ENCODE measurements at regions not wholly inside any gene's neighbourhood (a gene's known extent, or its start where the extent isn't known, plus 50 kb on each side); places are given as distances from the start of the nearest gene placed in this dataset.

DNA sequence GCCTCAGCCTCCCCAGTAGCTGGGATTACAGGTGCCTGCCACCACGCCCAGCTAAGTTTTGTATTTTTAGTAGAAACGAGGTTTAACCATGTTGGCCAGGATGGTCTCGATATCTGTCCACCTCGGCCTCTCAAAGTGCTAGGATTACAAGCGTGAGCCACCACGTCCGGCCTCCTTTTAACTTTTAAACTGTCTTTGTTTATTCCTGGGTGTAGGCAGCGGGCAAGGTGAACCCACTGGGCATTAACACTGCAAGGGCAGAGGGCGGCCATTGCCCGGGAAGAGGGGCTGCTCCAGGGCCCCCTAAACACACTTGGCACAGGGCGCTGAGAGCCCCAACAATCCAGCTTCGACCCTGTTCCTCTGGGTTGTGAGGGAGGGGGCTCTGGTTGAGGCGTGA lies 693.6 kb downstream of the BRD1 start:
- ATAC-seq (ENCODE audit: low read depth) = no peak
- no peak overlapping the region for H3K27ac ChIP-seq (ENCODE audit: low read length in 2 of 2)
- TF ChIP-seq, protein P1, sequence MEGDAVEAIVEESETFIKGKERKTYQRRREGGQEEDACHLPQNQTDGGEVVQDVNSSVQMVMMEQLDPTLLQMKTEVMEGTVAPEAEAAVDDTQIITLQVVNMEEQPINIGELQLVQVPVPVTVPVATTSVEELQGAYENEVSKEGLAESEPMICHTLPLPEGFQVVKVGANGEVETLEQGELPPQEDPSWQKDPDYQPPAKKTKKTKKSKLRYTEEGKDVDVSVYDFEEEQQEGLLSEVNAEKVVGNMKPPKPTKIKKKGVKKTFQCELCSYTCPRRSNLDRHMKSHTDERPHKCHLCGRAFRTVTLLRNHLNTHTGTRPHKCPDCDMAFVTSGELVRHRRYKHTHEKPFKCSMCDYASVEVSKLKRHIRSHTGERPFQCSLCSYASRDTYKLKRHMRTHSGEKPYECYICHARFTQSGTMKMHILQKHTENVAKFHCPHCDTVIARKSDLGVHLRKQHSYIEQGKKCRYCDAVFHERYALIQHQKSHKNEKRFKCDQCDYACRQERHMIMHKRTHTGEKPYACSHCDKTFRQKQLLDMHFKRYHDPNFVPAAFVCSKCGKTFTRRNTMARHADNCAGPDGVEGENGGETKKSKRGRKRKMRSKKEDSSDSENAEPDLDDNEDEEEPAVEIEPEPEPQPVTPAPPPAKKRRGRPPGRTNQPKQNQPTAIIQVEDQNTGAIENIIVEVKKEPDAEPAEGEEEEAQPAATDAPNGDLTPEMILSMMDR (IDR thresholded peaks at IDR 0.05) = no peak
- TF ChIP-seq EZH2 (IDR thresholded peaks at IDR 0.05; ENCODE audit: borderline replicate concordance, insufficient read depth, low read depth, low read length, poor library complexity, severe bottlenecking) = no peak
- POLR2A ChIA-PET = no interaction called here
- H3K9ac ChIP-seq (ENCODE audit: low read length) = no peak overlapping the region
- no peaks in the 10 kb centered on the region for H3K9me3 ChIP-seq (ENCODE audit: control extremely low read depth in 1 of 3, control insufficient read depth in 2 of 3, insufficient read depth in 1 of 3, low read length in 2 of 3)
- Mint-ChIP-seq H3K27ac (no peak overlapping the region), H3K9me3 (ENCODE audit: insufficient read depth) (peaks cover 2% of the 10 kb centered on the region), H3K4me1 (no peaks in the 10 kb centered on the region), H3K4me3 (no peak overlapping the region), H3K27me3 (peaks cover 21% of the 10 kb centered on the region)
- no peaks in the 10 kb centered on the region for H3K36me3 ChIP-seq (replicated peaks in 1 of 2; ENCODE audit: control extremely low read depth in 1 of 2, control insufficient read depth in 1 of 2, extremely low read depth in 1 of 2, insufficient read depth in 2 of 2, low read length in 1 of 2)
- no peak overlapping the region for H3K4me3 ChIP-seq (ENCODE audit: control extremely low read depth in 1 of 5, extremely low read depth in 1 of 5, insufficient read depth in 1 of 5, low read depth in 2 of 5, low read length in 4 of 5)
- CTCF ChIA-PET = no interaction called here
- H3K27me3 ChIP-seq (replicated peaks in 1 of 4; ENCODE audit: control extremely low read depth in 1 of 4, control insufficient read depth in 3 of 4, insufficient read depth in 4 of 4, low read length in 3 of 4) = no peaks in the 10 kb centered on the region
- H3K4me1 ChIP-seq (ENCODE audit: control insufficient read depth in 2 of 2, insufficient read depth in 2 of 2, low read length in 2 of 2) = no peaks in the 10 kb centered on the region
- intact Hi-C loops (cut with micrococcal nuclease) = no loop called here
- no peak overlapping the region for H2AFZ ChIP-seq (ENCODE audit: insufficient read depth, low read depth, low read length, poor library complexity, severe bottlenecking)
- 90% methylated on average over 9 of the region's 13 CpGs for WGBS (ENCODE audit: insufficient coverage)
- no peak overlapping the region for H3K4me2 ChIP-seq (replicated peaks; ENCODE audit: low read depth, low read length, poor library complexity, severe bottlenecking)
- no peaks in the 10 kb centered on the region for H4K20me1 ChIP-seq (ENCODE audit: control insufficient read depth, insufficient read depth, low read length, poor library complexity, severe bottlenecking)
- H3K79me2 ChIP-seq (ENCODE audit: control insufficient read depth, insufficient read depth, low read length) = no peaks in the 10 kb centered on the region
- DNase-seq = no peak

DNA sequence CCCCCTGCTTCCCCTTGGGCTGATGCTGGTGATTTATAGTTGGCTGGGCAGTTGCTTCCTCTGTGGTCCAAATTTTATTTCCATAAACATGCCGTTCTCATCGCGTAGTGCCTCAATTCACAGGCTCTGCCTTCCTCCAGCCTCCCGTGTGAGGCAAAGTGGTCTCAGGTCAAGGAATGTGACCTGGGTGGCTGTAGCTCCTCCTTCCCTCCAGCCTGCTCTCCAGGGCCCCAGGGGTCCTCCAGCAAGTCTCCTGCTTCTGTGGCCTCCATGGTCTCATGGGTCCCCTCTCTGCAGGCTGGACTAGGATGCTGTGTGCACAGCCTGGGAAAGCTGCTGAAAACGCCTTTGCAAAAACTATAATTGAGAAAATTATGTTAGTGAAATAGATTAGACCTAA lies 694.1 kb downstream of the BRD1 start:
- no peak overlapping the region for H3K9ac ChIP-seq (ENCODE audit: low read length)
- no peak overlapping the region for H3K4me2 ChIP-seq (replicated peaks; ENCODE audit: low read depth, low read length, poor library complexity, severe bottlenecking)
- POLR2A ChIA-PET = no interaction called here
- ATAC-seq (ENCODE audit: low read depth) = no peak
- H3K27me3 Mint-ChIP-seq = peaks cover 16% of the 10 kb centered on the region
- no peak for DNase-seq
- no peak overlapping the region for H3K27ac ChIP-seq (ENCODE audit: low read length in 2 of 2)
- H3K36me3 ChIP-seq (replicated peaks in 1 of 2; ENCODE audit: control extremely low read depth in 1 of 2, control insufficient read depth in 1 of 2, extremely low read depth in 1 of 2, insufficient read depth in 2 of 2, low read length in 1 of 2) = no peaks in the 10 kb centered on the region
- H3K9me3 Mint-ChIP-seq (ENCODE audit: insufficient read depth) = peaks cover 2% of the 10 kb centered on the region
- TF ChIP-seq, protein P1 (IDR thresholded peaks at IDR 0.05) = no peak
- TF ChIP-seq EZH2 (IDR thresholded peaks at IDR 0.05; ENCODE audit: borderline replicate concordance, insufficient read depth, low read depth, low read length, poor library complexity, severe bottlenecking) = no peak
- intact Hi-C loops (cut with micrococcal nuclease) = no loop called here
- 15% methylated on average over 3 of the region's 5 CpGs for WGBS (ENCODE audit: insufficient coverage)
- H3K4me1 Mint-ChIP-seq = no peaks in the 10 kb centered on the region
- H3K4me1 ChIP-seq (ENCODE audit: control insufficient read depth in 2 of 2, insufficient read depth in 2 of 2, low read length in 2 of 2) = no peaks in the 10 kb centered on the region
- no peak overlapping the region for H3K4me3 Mint-ChIP-seq
- H3K4me3 ChIP-seq (ENCODE audit: control extremely low read depth in 1 of 5, extremely low read depth in 1 of 5, insufficient read depth in 1 of 5, low read depth in 2 of 5, low read length in 4 of 5) = no peak overlapping the region
- H2AFZ ChIP-seq (ENCODE audit: insufficient read depth, low read depth, low read length, poor library complexity, severe bottlenecking) = no peak overlapping the region
- H3K9me3 ChIP-seq (ENCODE audit: control extremely low read depth in 1 of 3, control insufficient read depth in 2 of 3, insufficient read depth in 1 of 3, low read length in 2 of 3) = no peaks in the 10 kb centered on the region
- H4K20me1 ChIP-seq (ENCODE audit: control insufficient read depth, insufficient read depth, low read length, poor library complexity, severe bottlenecking) = no peaks in the 10 kb centered on the region
- CTCF ChIA-PET = no interaction called here
- H3K27ac Mint-ChIP-seq = no peak overlapping the region
- H3K79me2 ChIP-seq (ENCODE audit: control insufficient read depth, insufficient read depth, low read length) = no peaks in the 10 kb centered on the region
- H3K27me3 ChIP-seq (replicated peaks in 1 of 4; ENCODE audit: control extremely low read depth in 1 of 4, control insufficient read depth in 3 of 4, insufficient read depth in 4 of 4, low read length in 3 of 4) = no peaks in the 10 kb centered on the region
